Breast epithelium (tissue), 3 donors: ENCODE measurements at regions not wholly inside any gene's neighbourhood (a gene's known extent, or its start where the extent isn't known, plus 50 kb on each side); places are given as distances from the start of the nearest gene placed in this dataset.

Experiments
- POLR2A ChIP-seq: fragments of 450-650 bp; IDR thresholded peaks from one replicate; pipeline ENCODE4 v1.6.1; 2016; ENCODE audit warnings: antibody characterized with exemption, mild to moderate bottlenecking, moderate library complexity
- POLR2AphosphoS5 ChIP-seq, 3 donors: sonication (generic); formaldehyde crosslinking; IDR thresholded peaks; one replicate each; pipeline ENCODE4 v1.6.1; 2017; ENCODE audit warnings: antibody characterized with exemption in 3 of 3
- TF ChIP-seq, protein P1 (sequence below), 3 donors: fragments of 450-650 bp; IDR thresholded peaks; one replicate each; pipeline ENCODE4 v1.5.1; 2016 to 2017; ENCODE audit warnings: antibody characterized with exemption in 3 of 3, mild to moderate bottlenecking in 3 of 3, moderate library complexity in 3 of 3

DNA sequence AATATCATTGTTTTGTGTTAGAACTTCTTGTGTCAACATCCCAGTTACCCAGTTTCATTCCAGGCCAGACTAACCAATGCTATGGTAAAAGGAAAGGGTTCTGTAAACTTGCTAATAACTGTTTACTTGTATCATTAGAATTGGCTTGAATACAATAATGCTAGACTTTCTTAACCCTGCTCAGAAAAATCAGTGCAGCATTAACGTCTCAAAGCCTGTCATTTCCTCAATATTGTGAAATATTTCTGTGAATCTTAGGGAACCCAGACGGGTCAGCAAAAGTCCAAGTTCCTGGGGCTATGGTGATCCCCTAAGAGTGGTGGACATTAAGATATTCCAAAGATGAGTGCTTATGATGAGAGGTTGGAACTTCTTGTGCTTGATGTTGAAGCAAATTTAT lies 541.2 kb upstream of the MAGEB18 start:
- TF ChIP-seq, protein P1, sequence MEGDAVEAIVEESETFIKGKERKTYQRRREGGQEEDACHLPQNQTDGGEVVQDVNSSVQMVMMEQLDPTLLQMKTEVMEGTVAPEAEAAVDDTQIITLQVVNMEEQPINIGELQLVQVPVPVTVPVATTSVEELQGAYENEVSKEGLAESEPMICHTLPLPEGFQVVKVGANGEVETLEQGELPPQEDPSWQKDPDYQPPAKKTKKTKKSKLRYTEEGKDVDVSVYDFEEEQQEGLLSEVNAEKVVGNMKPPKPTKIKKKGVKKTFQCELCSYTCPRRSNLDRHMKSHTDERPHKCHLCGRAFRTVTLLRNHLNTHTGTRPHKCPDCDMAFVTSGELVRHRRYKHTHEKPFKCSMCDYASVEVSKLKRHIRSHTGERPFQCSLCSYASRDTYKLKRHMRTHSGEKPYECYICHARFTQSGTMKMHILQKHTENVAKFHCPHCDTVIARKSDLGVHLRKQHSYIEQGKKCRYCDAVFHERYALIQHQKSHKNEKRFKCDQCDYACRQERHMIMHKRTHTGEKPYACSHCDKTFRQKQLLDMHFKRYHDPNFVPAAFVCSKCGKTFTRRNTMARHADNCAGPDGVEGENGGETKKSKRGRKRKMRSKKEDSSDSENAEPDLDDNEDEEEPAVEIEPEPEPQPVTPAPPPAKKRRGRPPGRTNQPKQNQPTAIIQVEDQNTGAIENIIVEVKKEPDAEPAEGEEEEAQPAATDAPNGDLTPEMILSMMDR (IDR thresholded peaks at IDR 0.05) = no peak
- TF ChIP-seq POLR2A (no peak), POLR2AphosphoS5 (IDR thresholded peaks at IDR 0.05) (no peak)
